ENCODE measurements at regions not wholly inside any gene's neighbourhood (a gene's known extent, or its start where the extent isn't known, plus 50 kb on each side); places are given as distances from the start of the nearest gene placed in this dataset.

DNA sequence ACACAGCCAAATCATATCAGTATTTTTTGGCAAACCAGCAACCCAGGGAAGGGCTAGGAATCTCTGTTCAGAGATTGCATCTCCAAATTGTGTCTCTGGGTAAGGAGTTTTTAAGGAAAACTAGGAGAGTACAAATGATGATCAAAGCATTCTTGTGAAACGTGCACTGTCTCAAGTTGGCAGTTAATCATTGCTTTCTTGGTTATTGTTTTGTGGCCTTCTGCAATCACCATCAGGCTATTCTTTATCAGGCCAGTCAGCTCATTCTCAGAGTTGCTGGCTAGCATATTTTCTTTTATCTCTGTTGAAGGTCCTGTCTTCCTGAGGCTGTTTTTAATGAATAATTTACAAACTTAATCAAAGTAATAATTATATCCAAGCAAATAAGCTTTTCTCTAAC lies 129.1 kb upstream of the CCDC179 start:
- H3K9me2 ChIP-seq (ENCODE audit: insufficient read depth) = no peaks in the 10 kb centered on the region
- H3K79me2 ChIP-seq (ENCODE audit: insufficient read depth) = no peaks in the 10 kb centered on the region
- H4K20me1 ChIP-seq (ENCODE audit: insufficient read depth) = no peaks in the 10 kb centered on the region
- DNase-seq = no peak
- TF ChIP-seq EZH2phosphoT487 (IDR thresholded peaks at IDR 0.05; ENCODE audit: insufficient read depth, low read depth) (no peak), EZH2 (IDR thresholded peaks at IDR 0.05; ENCODE audit: insufficient read depth, poor library complexity, severe bottlenecking) (no peak)
- H3K9ac ChIP-seq = no peak overlapping the region
- 0% methylated on average over 1 of the region's 1 CpG for WGBS, 2 experiments (ENCODE audit: low coverage in 1 of 2, low lambda C conversion rate in 2 of 2, missing lambda C conversion rate in 2 of 2)
- no peaks in the 10 kb centered on the region for H3K9me3 ChIP-seq (ENCODE audit: low read depth)
- no peaks in the 10 kb centered on the region for H3F3A ChIP-seq (ENCODE audit: insufficient read depth)
- no peak overlapping the region for H3K4me3 ChIP-seq
- no peaks in the 10 kb centered on the region for H3K36me3 ChIP-seq (ENCODE audit: low read depth)
- no peak overlapping the region for H3K4me2 ChIP-seq (ENCODE audit: unreplicated experiment)
- H3K27ac ChIP-seq = no peak overlapping the region
- in situ Hi-C loops (cut with MboI) = no loop called here
- H3K27me3 ChIP-seq (replicated peaks; ENCODE audit: insufficient read depth) = no peaks in the 10 kb centered on the region
- no peak overlapping the region for H2AFZ ChIP-seq
- H3K4me1 ChIP-seq (ENCODE audit: insufficient read depth) = no peaks in the 10 kb centered on the region

DNA sequence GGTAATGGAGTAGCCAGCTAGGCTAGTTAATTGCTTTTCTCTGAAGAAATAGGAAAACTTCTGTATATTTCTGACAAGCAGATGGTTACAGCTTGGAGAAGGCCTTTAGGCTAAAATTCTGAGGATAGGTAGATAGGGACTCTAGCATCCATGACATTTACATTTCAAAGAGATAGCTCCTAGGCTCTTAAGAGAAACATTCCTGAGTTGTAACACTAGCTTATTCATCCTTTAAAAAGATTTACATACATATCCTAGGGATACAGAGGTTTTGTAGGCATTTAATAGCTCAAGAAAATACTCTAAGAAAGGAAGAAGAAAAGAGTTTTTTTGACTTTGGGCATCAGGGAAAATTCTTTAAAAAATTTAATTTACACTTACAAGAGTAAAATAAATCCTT lies 130.9 kb upstream of the CCDC179 start:
- H4K20me1 ChIP-seq (ENCODE audit: insufficient read depth) = no peaks in the 10 kb centered on the region
- no peaks in the 10 kb centered on the region for H3K4me1 ChIP-seq (ENCODE audit: insufficient read depth)
- H3K9ac ChIP-seq = no peak overlapping the region
- no peak overlapping the region for H3K4me3 ChIP-seq
- no peaks in the 10 kb centered on the region for H3K9me3 ChIP-seq (ENCODE audit: low read depth)
- H3K36me3 ChIP-seq (ENCODE audit: low read depth) = no peaks in the 10 kb centered on the region
- no peak overlapping the region for H2AFZ ChIP-seq
- in situ Hi-C loops (cut with MboI) = no loop called here
- H3K27me3 ChIP-seq (replicated peaks; ENCODE audit: insufficient read depth) = no peaks in the 10 kb centered on the region
- no peaks in the 10 kb centered on the region for H3K9me2 ChIP-seq (ENCODE audit: insufficient read depth)
- no peak for TF ChIP-seq EZH2 (IDR thresholded peaks at IDR 0.05; ENCODE audit: insufficient read depth, poor library complexity, severe bottlenecking)
- no peak for TF ChIP-seq EZH2phosphoT487 (IDR thresholded peaks at IDR 0.05; ENCODE audit: insufficient read depth, low read depth)
- DNase-seq = no peak
- no peak overlapping the region for H3K4me2 ChIP-seq (ENCODE audit: unreplicated experiment)
- no peak overlapping the region for H3K27ac ChIP-seq
- no peaks in the 10 kb centered on the region for H3F3A ChIP-seq (ENCODE audit: insufficient read depth)
- H3K79me2 ChIP-seq (ENCODE audit: insufficient read depth) = no peaks in the 10 kb centered on the region

GRCh38 chr11:23006730-23007129 lies 146.5 kb upstream of the CCDC179 start:
- H3K27me3 ChIP-seq (replicated peaks; ENCODE audit: insufficient read depth) = no peaks in the 10 kb centered on the region
- H3K36me3 ChIP-seq (ENCODE audit: low read depth) = no peaks in the 10 kb centered on the region
- H3K9ac ChIP-seq = no peak overlapping the region
- in situ Hi-C loops (cut with MboI) = no loop called here
- H2AFZ ChIP-seq = no peak overlapping the region
- no peaks in the 10 kb centered on the region for H3K9me3 ChIP-seq (ENCODE audit: low read depth)
- H3K79me2 ChIP-seq (ENCODE audit: insufficient read depth) = no peaks in the 10 kb centered on the region
- H3K4me2 ChIP-seq (ENCODE audit: unreplicated experiment) = no peak overlapping the region
- H3K27ac ChIP-seq = no peak overlapping the region
- H3F3A ChIP-seq (ENCODE audit: insufficient read depth) = no peaks in the 10 kb centered on the region
- no peak for DNase-seq
- 18 to 21% methylated on average over 4 of the region's 4 CpGs for WGBS, 2 experiments (ENCODE audit: low coverage in 1 of 2, low lambda C conversion rate in 2 of 2, missing lambda C conversion rate in 2 of 2)
- H3K4me3 ChIP-seq = no peak overlapping the region
- no peak for TF ChIP-seq EZH2phosphoT487 (IDR thresholded peaks at IDR 0.05; ENCODE audit: insufficient read depth, low read depth)
- TF ChIP-seq EZH2 (IDR thresholded peaks at IDR 0.05; ENCODE audit: insufficient read depth, poor library complexity, severe bottlenecking) = no peak
- H4K20me1 ChIP-seq (ENCODE audit: insufficient read depth) = no peaks in the 10 kb centered on the region
- no peaks in the 10 kb centered on the region for H3K9me2 ChIP-seq (ENCODE audit: insufficient read depth)
- H3K4me1 ChIP-seq (ENCODE audit: insufficient read depth) = no peaks in the 10 kb centered on the region

GRCh38 chr11:23010790-23011335 lies 150.6 kb upstream of the CCDC179 start:
- H3K27me3 ChIP-seq (replicated peaks; ENCODE audit: insufficient read depth) = no peaks in the 10 kb centered on the region
- no peaks in the 10 kb centered on the region for H3F3A ChIP-seq (ENCODE audit: insufficient read depth)
- no peak for TF ChIP-seq EZH2 (IDR thresholded peaks at IDR 0.05; ENCODE audit: insufficient read depth, poor library complexity, severe bottlenecking)
- no peak for DNase-seq
- H3K9me3 ChIP-seq (ENCODE audit: low read depth) = no peaks in the 10 kb centered on the region
- no peaks in the 10 kb centered on the region for H3K79me2 ChIP-seq (ENCODE audit: insufficient read depth)
- H3K4me1 ChIP-seq (ENCODE audit: insufficient read depth) = no peaks in the 10 kb centered on the region
- no peaks in the 10 kb centered on the region for H4K20me1 ChIP-seq (ENCODE audit: insufficient read depth)
- no peak overlapping the region for H3K4me2 ChIP-seq (ENCODE audit: unreplicated experiment)
- no peaks in the 10 kb centered on the region for H3K9me2 ChIP-seq (ENCODE audit: insufficient read depth)
- no peak overlapping the region for H2AFZ ChIP-seq
- no peak overlapping the region for H3K27ac ChIP-seq
- no peak overlapping the region for H3K9ac ChIP-seq
- H3K36me3 ChIP-seq (ENCODE audit: low read depth) = no peaks in the 10 kb centered on the region
- in situ Hi-C loops (cut with MboI) = no loop called here
- no peak overlapping the region for H3K4me3 ChIP-seq

DNA sequence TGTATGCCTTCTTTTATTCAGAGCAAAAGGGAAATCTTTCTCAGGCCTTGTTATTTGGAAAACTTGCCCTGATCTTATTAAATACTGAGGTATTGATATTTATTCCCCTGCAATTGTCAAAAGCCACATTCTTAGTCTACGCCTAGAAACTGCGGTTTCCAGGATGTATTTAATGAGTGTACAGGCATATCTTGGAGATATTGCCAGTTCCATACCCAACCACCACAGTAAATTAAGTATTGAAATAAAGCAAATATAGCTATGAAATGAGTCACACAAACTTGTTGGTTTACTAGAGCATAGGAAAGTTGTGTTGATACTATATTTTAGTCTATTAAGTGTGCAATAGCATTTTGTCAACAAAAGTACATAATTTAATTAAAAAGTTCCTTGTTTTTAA lies 152.7 kb upstream of the CCDC179 start:
- H3K36me3 ChIP-seq (ENCODE audit: low read depth) = no peaks in the 10 kb centered on the region
- H3K4me2 ChIP-seq (ENCODE audit: unreplicated experiment) = no peak overlapping the region
- H3K27me3 ChIP-seq (replicated peaks; ENCODE audit: insufficient read depth) = no peaks in the 10 kb centered on the region
- no peak overlapping the region for H3K9ac ChIP-seq
- H3F3A ChIP-seq (ENCODE audit: insufficient read depth) = no peaks in the 10 kb centered on the region
- H3K9me2 ChIP-seq (ENCODE audit: insufficient read depth) = no peaks in the 10 kb centered on the region
- H3K4me3 ChIP-seq = no peak overlapping the region
- no peaks in the 10 kb centered on the region for H3K4me1 ChIP-seq (ENCODE audit: insufficient read depth)
- in situ Hi-C loops (cut with MboI) = no loop called here
- no peaks in the 10 kb centered on the region for H4K20me1 ChIP-seq (ENCODE audit: insufficient read depth)
- 66 to 75% methylated on average over 2 of the region's 2 CpGs for WGBS, 2 experiments (ENCODE audit: low coverage in 1 of 2, low lambda C conversion rate in 2 of 2, missing lambda C conversion rate in 2 of 2)
- H3K9me3 ChIP-seq (ENCODE audit: low read depth) = no peaks in the 10 kb centered on the region
- no peaks in the 10 kb centered on the region for H3K79me2 ChIP-seq (ENCODE audit: insufficient read depth)
- TF ChIP-seq EZH2phosphoT487 (IDR thresholded peaks at IDR 0.05; ENCODE audit: insufficient read depth, low read depth) = no peak
- TF ChIP-seq EZH2 (IDR thresholded peaks at IDR 0.05; ENCODE audit: insufficient read depth, poor library complexity, severe bottlenecking) = no peak
- DNase-seq = no peak
- H2AFZ ChIP-seq = no peak overlapping the region
- no peak overlapping the region for H3K27ac ChIP-seq

All from GM23248 (cell line).